DND-41 (cell line): ENCODE measurements at regions not wholly inside any gene's neighbourhood (a gene's known extent, or its start where the extent isn't known, plus 50 kb on each side); places are given as distances from the start of the nearest gene placed in this dataset.
A peak's percentile ranks its signal among the peaks of the same experiment; 100 is the strongest.

Experiments
- ATAC-seq: fragments of 200-7000 bp; cut with Tn5 transposase; 3 replicates; pipeline ENCODE4 v1.9.1; 2021; ENCODE audit warnings: low read depth; ENCODE audit not compliant: insufficient read depth
- DNase-seq: peaks from one replicate; pipeline ENCODE4 v3.0.0-alpha.2; 2020
- H2AFZ ChIP-seq: 2 replicates; pipeline ENCODE4 v1.6.0; 2012; ENCODE audit warnings: low read depth, low read length
- H3K27ac ChIP-seq: 2 replicates; pipeline ENCODE4 v1.5.1; 2012; ENCODE audit warnings: low read length, inconsistent platforms
- H3K27me3 ChIP-seq: fragments of 200-600 bp; sonication (generic); 2 replicates; pipeline ENCODE4 v1.6.0; 2012; ENCODE audit warnings: low read length, mild to moderate bottlenecking, inconsistent platforms; ENCODE audit not compliant: insufficient read depth, poor library complexity
- H3K36me3 ChIP-seq: 2 replicates; pipeline ENCODE4 v1.5.1; 2012; ENCODE audit warnings: low read length, inconsistent platforms; ENCODE audit not compliant: insufficient read depth
- H3K4me1 ChIP-seq: 2 replicates; pipeline ENCODE4 v1.5.1; 2012; ENCODE audit warnings: mild to moderate bottlenecking, low read length; ENCODE audit not compliant: insufficient read depth
- H3K4me2 ChIP-seq: 2 replicates; pipeline ENCODE4 v1.6.0; 2012; ENCODE audit warnings: mild to moderate bottlenecking, moderate library complexity, low read length, inconsistent platforms; ENCODE audit not compliant: insufficient read depth
- H3K4me3 ChIP-seq, 2 experiments: fragments of 200-600 bp in 1 of 2; shearing (Covaris generic) in 1 of 2; 2 replicates each; pipeline ENCODE4 v1.5.1; 2012 to 2016; ENCODE audit warnings: inconsistent platforms in 2 of 2, low read length in 2 of 2, mild to moderate bottlenecking in 2 of 2, low read depth in 1 of 2, moderate library complexity in 1 of 2
- H3K79me2 ChIP-seq: 2 replicates; pipeline ENCODE4 v1.6.0; 2012; ENCODE audit warnings: low read length, inconsistent platforms; ENCODE audit not compliant: insufficient read depth
- H3K9ac ChIP-seq: 2 replicates; pipeline ENCODE4 v1.6.0; 2012; ENCODE audit warnings: low read depth, mild to moderate bottlenecking, inconsistent platforms, low read length, moderate library complexity
- H3K9me3 ChIP-seq: 2 replicates; pipeline ENCODE4 v1.5.1; 2012; ENCODE audit warnings: low read length, moderate library complexity, mild to moderate bottlenecking, inconsistent platforms; ENCODE audit not compliant: insufficient read depth, severe bottlenecking
- H4K20me1 ChIP-seq: 2 replicates; pipeline ENCODE4 v1.6.0; 2012; ENCODE audit warnings: low read length; ENCODE audit not compliant: insufficient read depth
- EZH2 ChIP-seq: IDR thresholded peaks from 3 replicates; pipeline ENCODE4 v1.6.1; 2012; ENCODE audit warnings: borderline replicate concordance, low read depth, mild to moderate bottlenecking, moderate library complexity, low read length, inconsistent platforms; ENCODE audit not compliant: severe bottlenecking
- TF ChIP-seq, protein P1 (sequence below): IDR thresholded peaks from 2 replicates; pipeline ENCODE4 v1.5.1; 2012; ENCODE audit warnings: borderline replicate concordance, low read length, moderate library complexity, mild to moderate bottlenecking; ENCODE audit not compliant: poor library complexity, severe bottlenecking; ENCODE audit errors: extremely low read depth

DNA sequence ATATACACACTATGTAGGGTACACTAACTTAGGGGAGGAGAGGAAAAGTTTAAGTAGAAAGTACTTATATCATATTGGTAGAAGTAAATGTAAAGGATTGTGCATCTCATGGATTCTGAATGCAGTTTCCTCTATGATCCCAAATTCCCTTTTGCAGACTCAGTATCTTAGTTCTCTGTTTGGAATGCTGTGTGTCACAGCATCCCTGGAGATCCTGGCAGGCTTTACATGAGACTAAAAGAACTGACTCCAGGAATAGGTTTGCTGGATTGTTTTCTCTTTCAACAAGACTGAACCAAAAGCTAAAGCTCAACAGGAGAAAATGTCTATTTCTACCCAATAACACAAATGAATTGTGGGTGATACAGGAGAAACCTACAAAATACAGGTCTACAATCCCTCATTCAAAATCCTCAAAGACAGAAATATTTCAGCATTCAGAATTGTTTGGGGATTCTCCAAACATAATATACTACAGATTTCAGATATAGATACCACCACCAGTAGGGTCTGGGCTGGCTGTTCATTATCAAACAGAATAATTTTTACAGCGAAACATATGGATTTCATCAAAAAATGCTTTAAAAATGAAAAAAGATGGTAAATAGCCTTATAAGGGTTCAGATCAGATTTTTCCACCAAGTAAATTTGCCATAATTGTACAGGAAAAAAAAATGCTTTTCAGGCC is 324.7 kb upstream of the GRAMD2B start:
- no peak for ATAC-seq
- no peaks in the 10 kb centered on the region for H3K4me1 ChIP-seq

GRCh38 chr5:126099077-126099476 is 324.1 kb upstream of the GRAMD2B start:
- no peaks in the 10 kb centered on the region for H3K9me3 ChIP-seq
- no peak overlapping the region for H3K4me2 ChIP-seq
- H3K79me2 ChIP-seq: no peaks in the 10 kb centered on the region
- H3K27ac ChIP-seq: no peak overlapping the region
- H2AFZ ChIP-seq: no peak overlapping the region
- no peak for DNase-seq
- H3K9ac ChIP-seq: no peak overlapping the region
- H3K4me3 ChIP-seq: no peak overlapping the region
- no peaks in the 10 kb centered on the region for H3K4me1 ChIP-seq
- H3K27me3 ChIP-seq: no peaks in the 10 kb centered on the region
- H4K20me1 ChIP-seq: no peaks in the 10 kb centered on the region
- no peak for ATAC-seq
- no peaks in the 10 kb centered on the region for H3K36me3 ChIP-seq
- TF ChIP-seq, protein P1, sequence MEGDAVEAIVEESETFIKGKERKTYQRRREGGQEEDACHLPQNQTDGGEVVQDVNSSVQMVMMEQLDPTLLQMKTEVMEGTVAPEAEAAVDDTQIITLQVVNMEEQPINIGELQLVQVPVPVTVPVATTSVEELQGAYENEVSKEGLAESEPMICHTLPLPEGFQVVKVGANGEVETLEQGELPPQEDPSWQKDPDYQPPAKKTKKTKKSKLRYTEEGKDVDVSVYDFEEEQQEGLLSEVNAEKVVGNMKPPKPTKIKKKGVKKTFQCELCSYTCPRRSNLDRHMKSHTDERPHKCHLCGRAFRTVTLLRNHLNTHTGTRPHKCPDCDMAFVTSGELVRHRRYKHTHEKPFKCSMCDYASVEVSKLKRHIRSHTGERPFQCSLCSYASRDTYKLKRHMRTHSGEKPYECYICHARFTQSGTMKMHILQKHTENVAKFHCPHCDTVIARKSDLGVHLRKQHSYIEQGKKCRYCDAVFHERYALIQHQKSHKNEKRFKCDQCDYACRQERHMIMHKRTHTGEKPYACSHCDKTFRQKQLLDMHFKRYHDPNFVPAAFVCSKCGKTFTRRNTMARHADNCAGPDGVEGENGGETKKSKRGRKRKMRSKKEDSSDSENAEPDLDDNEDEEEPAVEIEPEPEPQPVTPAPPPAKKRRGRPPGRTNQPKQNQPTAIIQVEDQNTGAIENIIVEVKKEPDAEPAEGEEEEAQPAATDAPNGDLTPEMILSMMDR: no peak
- TF ChIP-seq EZH2: no peak

More for the DNA sequence above, 324.7 kb upstream of the GRAMD2B start:
- no peak overlapping the region for H3K27ac ChIP-seq
- no peak overlapping the region for H2AFZ ChIP-seq
- no peaks in the 10 kb centered on the region for H3K36me3 ChIP-seq
- H3K27me3 ChIP-seq: no peaks in the 10 kb centered on the region
- no peak overlapping the region for H3K4me2 ChIP-seq
- TF ChIP-seq, protein P1: no peak
- no peak for TF ChIP-seq EZH2
- H3K9ac ChIP-seq: no peak overlapping the region
- no peak overlapping the region for H3K4me3 ChIP-seq
- no peaks in the 10 kb centered on the region for H4K20me1 ChIP-seq
- no peaks in the 10 kb centered on the region for H3K9me3 ChIP-seq
- no peak for DNase-seq
- H3K79me2 ChIP-seq: no peaks in the 10 kb centered on the region

DNA sequence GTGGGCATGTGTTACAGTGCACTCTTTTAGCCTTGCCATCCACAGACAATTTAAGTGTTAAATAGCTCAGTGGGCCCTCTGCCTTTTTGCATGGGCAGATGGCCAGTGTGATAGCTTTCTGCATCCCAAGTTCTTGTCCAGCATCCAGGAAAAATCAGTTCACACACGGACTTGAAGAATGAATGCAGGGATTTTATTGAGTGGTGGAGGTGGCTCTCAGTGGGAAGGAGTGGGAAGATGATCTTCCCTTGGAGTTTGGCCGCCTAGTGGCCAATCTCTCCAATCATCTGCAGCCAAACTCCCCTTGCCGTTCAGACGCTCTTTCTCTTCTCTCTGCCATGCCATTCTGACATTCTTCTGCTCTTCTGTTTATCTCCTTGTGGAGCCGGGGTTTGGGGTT is 322.4 kb upstream of the GRAMD2B start:
- ATAC-seq (no peak), DNase-seq (no peak)
- Histone ChIP-seq H3K4me3 (no peak overlapping the region), H3K27me3 (no peaks in the 10 kb centered on the region), H3K4me2 (no peak overlapping the region), H4K20me1 (no peaks in the 10 kb centered on the region), H3K9me3 (no peaks in the 10 kb centered on the region), H2AFZ (no peak overlapping the region), H3K9ac (no peak overlapping the region), H3K4me1 (no peaks in the 10 kb centered on the region), H3K79me2 (no peaks in the 10 kb centered on the region), H3K27ac (no peak overlapping the region), H3K36me3 (no peaks in the 10 kb centered on the region)
- TF ChIP-seq, protein P1: peak; percentile 22
- TF ChIP-seq EZH2: no peak
